Calu3 (cell line): ENCODE measurements at regions not wholly inside any gene's neighbourhood (a gene's known extent, or its start where the extent isn't known, plus 50 kb on each side); places are given as distances from the start of the nearest gene placed in this dataset.

ENCODE experiments used
- BruUV-seq: library from RNA; stranded (reverse); fragments of 400-500 nt; replicated peaks from 2 replicates; lab custom pipeline; 2021; lab: Mats Ljungman, UMichigan
- CTCF ChIA-PET: fragments of 300-600 bp; sonication (Branson Sonifier 250); formaldehyde crosslinking; loops from one replicate; lab custom pipeline; 2022; ENCODE audit warnings: antibody characterized with exemption; lab: Charles Lee
- DNase-seq: peaks from one replicate; pipeline ENCODE4 v3.0.0; 2022
- H3K27ac Mint-ChIP-seq: one replicate; pipeline ENCODE4 v1.8.0; 2022; ENCODE audit warnings: mixed read lengths; ENCODE audit not compliant: unreplicated experiment
- H3K27me3 Mint-ChIP-seq: one replicate; pipeline ENCODE4 v1.8.0; 2022; ENCODE audit warnings: mixed read lengths; ENCODE audit not compliant: unreplicated experiment
- H3K36me3 Mint-ChIP-seq: one replicate; pipeline ENCODE4 v1.8.0; 2022; ENCODE audit warnings: mild to moderate bottlenecking, moderate library complexity, mixed read lengths; ENCODE audit not compliant: insufficient read depth, unreplicated experiment
- H3K4me1 Mint-ChIP-seq: one replicate; pipeline ENCODE4 v1.8.0; 2022; ENCODE audit warnings: mild to moderate bottlenecking, low read depth, mixed read lengths; ENCODE audit not compliant: unreplicated experiment
- H3K4me3 Mint-ChIP-seq: one replicate; pipeline ENCODE4 v1.8.0; 2022; ENCODE audit warnings: mild to moderate bottlenecking, low read depth, moderate library complexity, mixed read lengths; ENCODE audit not compliant: unreplicated experiment
- H3K9me3 Mint-ChIP-seq: one replicate; pipeline ENCODE4 v1.8.0; 2022; ENCODE audit warnings: low read depth, mixed read lengths; ENCODE audit not compliant: unreplicated experiment
- CTCF ChIP-seq: fragments of 200-600 bp; IDR thresholded peaks from one replicate; pipeline ENCODE4 v1.8.0; 2022; ENCODE audit warnings: antibody characterized with exemption; ENCODE audit not compliant: unreplicated experiment
- intact Hi-C: fragments of 100-400 bp; cut with micrococcal nuclease; formaldehyde crosslinking; loops from one replicate; pipeline ENCODE4 v1.10.0; 2022; ENCODE audit not compliant: unreplicated experiment

GRCh38 chr3:135646873-135647272 lies 318.7 kb upstream of the PPP2R3A start:
- no peak for DNase-seq
- Mint-ChIP-seq H3K27me3 (peaks cover 15% of the 10 kb centered on the region), H3K4me3 (no peak overlapping the region), H3K4me1 (no peaks in the 10 kb centered on the region), H3K27ac (no peak overlapping the region), H3K9me3 (no peaks in the 10 kb centered on the region), H3K36me3 (no peaks in the 10 kb centered on the region)
- TF ChIP-seq CTCF = no peak
- BruUV-seq = no TSS peak
- intact Hi-C loops = no loop called here
- CTCF ChIA-PET = no interaction called here

DNA sequence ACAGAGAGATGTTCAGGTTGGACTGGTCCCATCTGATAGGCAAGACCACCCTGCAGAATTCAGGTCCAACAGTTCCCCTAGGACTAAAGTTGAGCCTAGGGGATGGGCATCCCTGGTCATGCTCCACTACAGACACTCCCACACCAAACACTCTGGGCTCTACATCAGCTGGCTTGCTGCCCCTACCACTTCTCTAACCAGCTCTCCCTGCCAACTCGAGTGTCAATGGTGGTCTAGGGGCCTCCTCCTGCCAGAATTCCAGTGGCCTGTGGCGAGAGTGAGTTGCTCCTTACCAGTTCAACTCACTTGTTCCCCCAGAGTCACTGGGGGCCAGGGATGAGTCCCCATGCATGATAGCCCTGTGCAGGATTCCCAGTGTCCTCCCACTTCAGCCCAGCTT lies 316.2 kb upstream of the PPP2R3A start:
- Mint-ChIP-seq H3K4me3 (no peak overlapping the region), H3K4me1 (no peaks in the 10 kb centered on the region), H3K36me3 (no peaks in the 10 kb centered on the region), H3K9me3 (no peaks in the 10 kb centered on the region), H3K27ac (no peak overlapping the region), H3K27me3 (peaks cover 15% of the 10 kb centered on the region)
- CTCF ChIA-PET = no interaction called here
- intact Hi-C loops = no loop called here
- no peak for DNase-seq
- no peak for TF ChIP-seq CTCF
- no TSS peak for BruUV-seq

DNA sequence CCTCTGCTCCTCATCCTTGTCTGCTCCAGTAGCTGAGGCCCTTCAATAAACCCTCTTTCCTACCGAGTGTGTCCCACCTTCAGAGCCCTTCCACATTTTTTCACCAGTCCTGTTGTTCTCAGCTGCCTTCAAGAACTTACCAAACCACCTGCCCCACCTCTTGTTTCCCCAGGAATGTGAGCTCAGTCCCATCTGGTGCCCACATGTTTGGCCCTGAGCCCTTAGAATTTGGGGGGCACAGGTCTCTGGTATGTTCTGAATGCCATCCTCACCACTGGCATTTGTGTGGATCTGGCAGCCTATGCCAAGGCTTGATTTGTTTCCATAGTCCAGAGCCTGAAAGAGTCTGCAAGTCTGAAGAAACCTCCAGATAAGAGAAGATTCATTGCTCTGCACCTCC lies 315.2 kb upstream of the PPP2R3A start:
- Mint-ChIP-seq H3K9me3 (no peaks in the 10 kb centered on the region), H3K27me3 (peaks cover 15% of the 10 kb centered on the region), H3K27ac (no peak overlapping the region), H3K4me3 (no peak overlapping the region), H3K36me3 (no peaks in the 10 kb centered on the region), H3K4me1 (no peaks in the 10 kb centered on the region)
- no peak for DNase-seq
- intact Hi-C loops = no loop called here
- TF ChIP-seq CTCF = no peak
- CTCF ChIA-PET = no interaction called here
- no TSS peak for BruUV-seq

DNA sequence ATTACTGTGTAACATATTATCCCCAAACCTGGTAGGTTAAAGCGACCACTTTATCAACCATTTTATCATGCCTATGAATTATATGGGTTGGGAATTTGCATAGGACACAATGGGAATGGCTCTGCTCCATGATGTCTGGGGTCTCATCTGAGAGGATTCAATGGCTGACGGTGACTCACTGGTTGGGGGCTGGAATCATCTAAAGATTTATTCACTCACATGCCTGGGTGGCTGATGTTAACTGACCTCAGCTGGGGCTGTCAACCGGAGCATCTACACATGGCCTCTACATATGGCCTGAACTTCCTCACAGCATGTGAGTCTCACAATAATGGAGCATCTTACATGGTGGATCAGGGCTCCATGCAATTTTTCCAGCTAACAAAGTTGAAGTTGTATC lies 313.1 kb upstream of the PPP2R3A start:
- H3K4me3 Mint-ChIP-seq = no peak overlapping the region
- TF ChIP-seq CTCF = no peak
- no peak overlapping the region for H3K27ac Mint-ChIP-seq
- H3K36me3 Mint-ChIP-seq = no peaks in the 10 kb centered on the region
- H3K27me3 Mint-ChIP-seq = peaks cover under 1% of the 10 kb centered on the region
- DNase-seq = no peak
- intact Hi-C loops = no loop called here
- H3K4me1 Mint-ChIP-seq = no peaks in the 10 kb centered on the region
- CTCF ChIA-PET = no interaction called here
- H3K9me3 Mint-ChIP-seq = no peaks in the 10 kb centered on the region
- no TSS peak for BruUV-seq
